Stimulated activated CD4-positive, alpha-beta T cell treated with anti-CD3 and anti-CD28 coated beads, Interleukin-4, amount 100 ng/mL, for 48 hours (primary cell): ENCODE measurements at regions not wholly inside any gene's neighbourhood (a gene's known extent, or its start where the extent isn't known, plus 50 kb on each side); places are given as distances from the start of the nearest gene placed in this dataset.

Experiments
- DNase-seq, 2 donors: peaks; one replicate each; pipeline ENCODE4 v3.0.0-alpha.2; 2020; ENCODE audit warnings: low read depth in 2 of 2

DNA sequence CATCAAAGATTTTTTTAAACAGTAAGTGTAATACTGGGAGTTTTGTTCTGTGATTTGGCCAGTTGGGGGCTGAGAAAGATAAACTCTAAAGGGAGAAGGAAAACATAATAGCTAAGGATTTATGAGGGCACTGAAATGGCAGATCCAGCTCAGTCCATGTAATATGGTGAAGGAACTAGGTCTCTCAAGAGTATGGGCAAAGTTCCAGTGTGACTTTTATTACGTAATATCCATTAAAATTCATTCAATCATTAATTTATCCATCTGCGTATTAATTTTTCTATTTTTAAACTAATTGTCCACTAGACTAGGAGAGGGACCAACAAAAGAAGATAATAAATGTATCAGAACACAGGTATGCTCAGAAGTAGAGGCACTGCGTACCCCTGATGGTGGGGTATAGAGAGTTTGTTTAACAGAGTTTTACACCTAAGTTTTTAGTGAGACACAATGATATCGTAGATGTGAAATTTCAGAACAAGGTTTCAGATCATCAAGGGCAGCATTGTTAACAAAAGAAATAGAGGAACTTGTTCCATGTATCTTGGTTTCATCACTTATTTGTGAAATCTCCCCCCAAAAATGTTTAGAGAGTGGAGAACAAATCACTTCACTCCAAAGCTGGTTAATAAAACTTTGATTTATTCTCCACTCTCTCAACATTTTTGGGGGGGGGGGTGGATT lies 351.1 kb downstream of the GRXCR1 start:
- no peak for DNase-seq

DNA sequence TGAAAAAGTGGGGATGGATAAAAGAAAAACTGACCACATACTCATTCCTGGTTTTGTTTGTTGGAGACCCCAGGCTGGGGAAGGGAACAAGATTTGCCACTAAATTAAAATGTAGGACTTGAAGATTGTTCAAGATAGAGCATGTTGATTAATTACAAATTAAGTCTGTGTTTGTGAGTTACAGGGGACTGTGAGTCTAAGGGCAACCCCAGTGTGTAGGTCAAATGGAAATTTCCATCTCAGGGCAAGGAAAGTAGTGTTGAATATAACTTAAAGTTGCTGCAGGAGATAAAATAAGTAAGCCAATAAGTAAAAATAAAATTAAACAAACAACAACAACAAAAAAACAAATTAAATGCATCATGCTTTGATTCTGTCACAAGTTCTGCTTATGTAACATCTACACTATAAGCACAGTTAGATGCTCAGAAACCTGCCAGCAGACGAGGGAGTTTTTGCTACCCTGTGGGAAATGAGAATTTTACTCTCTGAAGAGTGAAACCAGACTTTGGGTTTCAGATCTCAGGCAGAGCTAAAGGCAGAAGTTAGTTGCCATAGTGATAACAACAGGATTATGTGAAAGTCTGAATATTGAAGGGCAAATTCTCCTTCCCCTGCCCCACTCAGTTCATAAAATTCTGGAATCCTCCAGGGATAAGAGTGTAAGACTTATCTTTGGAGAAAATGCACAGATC lies 352.3 kb downstream of the GRXCR1 start:
- no peak for DNase-seq

DNA sequence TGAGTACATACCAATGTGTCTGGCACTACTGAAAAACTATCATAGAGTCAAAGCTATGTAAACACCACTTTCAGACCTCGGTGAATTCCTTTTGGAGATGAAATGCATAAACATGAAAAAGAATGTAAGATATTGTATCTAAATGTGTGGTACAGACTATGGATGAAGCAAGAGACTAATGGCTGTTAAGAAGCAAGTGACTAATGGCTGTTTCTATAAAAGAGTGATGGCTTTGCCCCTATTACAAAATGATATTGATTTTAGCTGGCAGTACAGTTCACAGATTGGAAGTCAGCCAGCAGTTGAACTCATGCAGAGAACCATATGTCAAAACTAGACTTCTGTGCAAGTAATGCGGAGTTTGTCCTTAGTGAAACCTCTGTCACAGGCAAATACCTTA lies 359.3 kb downstream of the GRXCR1 start:
- DNase-seq, result no peak

DNA sequence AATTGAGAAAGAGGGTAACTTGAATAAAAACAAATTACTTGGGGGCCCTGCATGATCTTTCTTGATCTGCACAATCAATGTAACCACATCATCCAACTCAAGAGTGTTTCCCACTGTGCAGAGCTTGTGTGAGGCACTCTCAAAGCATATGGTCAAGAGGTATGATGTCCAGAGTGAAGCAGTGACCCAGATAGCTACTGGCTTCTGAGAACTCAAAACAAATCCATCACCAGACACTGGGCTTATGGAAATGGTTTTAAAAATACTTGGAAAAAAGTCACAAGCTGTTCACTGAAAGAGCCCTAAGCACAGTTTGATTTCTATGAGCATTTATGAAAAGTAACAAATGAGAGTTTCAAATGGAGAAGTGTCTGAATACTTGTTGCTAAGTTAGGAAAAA lies 361.0 kb downstream of the GRXCR1 start:
- no peak for DNase-seq

DNA sequence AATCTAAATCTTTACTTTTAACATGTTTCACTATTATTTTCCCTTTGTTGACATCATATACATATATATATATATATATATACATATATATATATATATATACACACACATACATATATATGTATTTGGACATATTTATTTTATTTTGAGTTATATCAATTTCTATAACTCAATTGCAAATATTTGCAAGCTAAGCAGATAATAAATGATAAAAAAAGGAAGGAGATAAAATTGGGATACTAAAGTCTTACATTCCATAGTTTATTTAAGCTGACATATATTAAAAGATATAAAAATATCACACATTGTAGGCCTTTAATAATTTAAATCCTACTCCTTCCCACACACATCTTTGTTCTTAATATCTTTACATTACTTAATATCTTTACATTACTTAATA lies 372.2 kb downstream of the GRXCR1 start:
- no peak for DNase-seq

DNA sequence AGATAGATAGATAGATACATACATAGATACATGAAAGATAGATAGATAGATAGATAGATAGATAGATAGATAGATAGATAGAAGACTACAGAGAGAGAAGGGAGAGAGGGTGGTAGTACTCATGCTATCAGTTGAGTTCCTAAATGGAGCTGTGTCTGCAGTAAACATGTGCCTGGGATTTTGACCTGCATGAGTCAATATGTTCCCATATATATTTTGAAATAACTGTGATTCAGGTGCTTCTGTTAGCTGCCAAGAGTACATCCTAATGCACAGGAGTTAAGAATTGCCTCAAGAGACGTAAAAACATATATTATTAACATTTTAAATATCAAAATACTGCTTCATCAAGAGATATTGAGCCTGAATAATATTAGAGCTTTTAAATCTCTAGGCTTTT lies 379.4 kb downstream of the GRXCR1 start:
- no peak for DNase-seq

DNA sequence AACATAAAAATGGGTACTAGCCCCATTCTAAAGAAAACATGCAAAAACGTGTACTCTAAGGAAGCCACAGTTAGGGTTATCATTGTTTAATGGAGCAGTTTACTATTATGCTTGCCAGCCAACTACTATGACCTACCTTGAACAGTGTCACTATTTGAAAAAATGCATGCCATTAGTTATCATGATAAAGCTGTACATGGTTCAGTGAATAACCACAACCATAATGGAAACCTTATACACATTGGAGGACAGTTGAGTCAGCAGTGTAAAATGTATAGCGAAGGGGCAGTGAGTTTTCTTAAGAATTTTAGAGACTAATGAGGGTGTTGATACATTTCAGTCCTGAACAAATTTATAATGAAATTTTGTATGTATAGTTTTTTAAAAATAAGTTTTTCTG lies 381.9 kb downstream of the GRXCR1 start:
- DNase-seq, result no peak

DNA sequence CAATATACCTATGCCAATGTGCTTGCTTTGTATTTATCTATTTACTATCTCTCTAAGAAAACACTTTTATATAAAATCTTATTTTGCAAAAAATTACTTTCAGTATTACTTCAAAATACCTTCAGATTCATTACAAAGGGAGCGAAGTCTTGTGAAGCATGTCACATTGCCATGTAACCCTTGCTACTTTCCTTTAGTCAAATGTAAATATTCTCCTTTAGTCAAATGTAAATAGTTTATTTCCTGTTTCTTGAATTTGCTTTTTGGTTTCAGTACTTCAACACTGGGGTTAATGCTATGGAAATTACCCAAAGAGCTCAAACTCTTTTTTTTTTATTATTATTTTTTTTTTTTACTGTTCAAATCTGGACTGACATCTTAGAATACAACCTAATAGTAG lies 383.3 kb downstream of the GRXCR1 start:
- no peak for DNase-seq

DNA sequence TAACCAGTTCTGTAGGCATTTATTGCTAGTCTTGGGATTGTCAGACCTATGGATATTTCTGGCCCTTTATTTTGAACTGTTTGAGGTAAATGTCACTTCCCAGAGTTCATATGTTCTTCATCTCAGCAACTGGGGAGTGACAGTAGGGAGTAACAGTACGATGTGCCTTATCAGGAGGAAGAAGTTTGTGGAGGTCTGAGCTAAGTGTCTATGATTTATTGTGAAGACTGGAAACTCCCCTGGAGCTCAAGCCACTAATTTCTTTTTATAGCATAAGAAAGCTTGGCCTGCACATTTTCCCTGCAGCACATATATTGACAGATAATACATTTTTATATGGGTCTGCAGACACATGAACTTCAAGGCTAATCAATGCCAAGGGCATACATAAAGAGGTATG lies 383.8 kb downstream of the GRXCR1 start:
- DNase-seq, result no peak

DNA sequence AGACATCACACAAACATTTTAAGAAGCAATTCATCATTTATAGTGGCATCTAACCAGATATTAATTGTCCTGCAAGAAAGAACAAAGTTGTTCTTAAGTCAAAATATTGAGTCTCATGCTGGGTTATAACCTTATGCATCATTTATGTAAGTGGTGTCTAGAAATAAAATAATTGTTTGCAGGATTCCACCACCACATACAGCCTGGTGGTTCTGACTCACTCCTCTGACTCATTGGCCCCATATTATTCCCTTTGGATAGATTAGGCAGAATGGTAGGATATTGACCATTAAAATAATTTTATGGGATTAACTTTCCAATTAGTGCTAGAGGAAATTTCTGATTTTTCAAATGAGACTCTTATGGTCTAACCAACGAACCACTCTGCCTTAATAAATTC lies 384.5 kb downstream of the GRXCR1 start:
- no peak for DNase-seq

DNA sequence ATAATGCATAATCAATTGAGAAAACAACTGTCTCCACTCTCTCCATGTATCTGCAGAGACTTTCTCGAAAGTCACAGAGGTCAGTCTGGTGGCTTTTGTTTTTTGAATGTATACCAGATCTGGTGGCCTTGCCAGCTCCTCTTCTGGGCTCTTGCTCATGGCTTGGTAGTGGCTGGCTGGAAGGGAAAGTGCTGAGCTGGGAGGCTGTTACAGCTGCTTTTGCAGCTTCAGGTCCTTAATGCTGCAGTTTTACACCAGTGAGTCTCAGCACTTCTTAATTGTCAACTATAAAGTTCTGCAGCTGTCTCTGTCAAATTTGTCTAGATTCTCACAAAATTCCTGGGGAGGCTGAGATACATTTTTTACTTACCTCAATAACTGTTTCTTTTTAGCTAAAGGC lies 390.0 kb downstream of the GRXCR1 start:
- no peak for DNase-seq

DNA sequence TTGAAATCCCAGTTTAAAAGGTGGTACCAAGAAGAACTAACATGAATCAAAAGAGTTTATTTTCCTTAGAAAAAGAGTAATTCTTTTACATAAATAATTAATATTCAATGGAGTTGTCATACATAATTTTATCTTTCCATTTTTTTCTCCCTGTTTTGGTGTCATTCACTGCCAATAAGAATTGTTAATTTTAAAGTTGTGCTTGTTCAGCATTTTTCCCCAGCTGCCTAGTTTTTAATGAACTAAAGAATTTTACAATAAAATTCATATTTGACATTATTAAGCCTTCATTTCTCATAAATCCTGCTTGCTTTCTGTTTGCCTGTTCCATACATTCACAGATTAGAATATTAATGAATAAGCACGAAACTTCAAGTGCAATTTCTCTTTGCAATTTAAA lies 393.6 kb downstream of the GRXCR1 start:
- DNase-seq, result no peak

DNA sequence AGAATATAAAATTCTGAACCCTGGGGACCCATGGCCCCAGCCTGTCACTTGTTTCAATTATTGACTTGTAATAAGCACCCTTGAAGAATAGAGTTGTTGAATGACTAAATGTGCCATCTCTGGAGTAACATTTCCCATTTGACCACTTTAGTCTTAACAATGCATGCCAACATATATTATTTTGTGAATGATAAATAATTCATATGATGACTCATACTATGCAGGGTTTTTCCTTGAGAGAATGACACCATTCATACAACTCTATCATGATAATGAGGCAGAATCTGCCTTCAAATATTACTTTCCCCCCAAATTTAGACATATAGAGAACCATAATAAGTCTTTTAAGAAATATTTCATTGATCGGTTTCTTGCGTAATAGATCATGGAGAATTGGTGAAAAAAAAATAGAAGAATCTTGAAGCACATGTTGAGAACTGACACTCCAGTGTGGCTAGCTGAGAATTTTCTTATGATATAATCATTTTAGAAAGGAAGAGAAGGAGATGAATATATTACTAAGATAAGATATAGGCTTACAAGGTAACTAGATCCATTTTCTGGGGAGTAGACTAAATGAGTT lies 404.5 kb downstream of the GRXCR1 start:
- no peak for DNase-seq

DNA sequence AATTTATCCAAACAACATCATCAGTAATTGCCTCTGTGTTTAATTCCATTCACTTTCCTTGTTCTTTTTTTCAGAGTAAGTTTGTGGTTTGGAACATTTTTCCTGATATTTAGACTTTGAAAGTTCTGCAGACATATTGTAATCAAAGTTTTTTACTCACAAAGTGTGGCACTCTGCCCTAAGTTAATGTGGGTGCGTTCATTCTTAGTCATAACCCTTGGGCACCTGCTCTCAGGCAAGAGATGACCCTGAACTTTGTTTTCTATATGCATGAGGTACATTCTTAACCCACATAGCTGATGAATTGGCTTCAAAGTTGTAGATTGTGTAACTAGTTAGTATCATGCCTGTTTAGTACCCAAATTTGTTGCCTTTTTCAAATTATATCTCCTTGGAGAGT lies 424.3 kb downstream of the GRXCR1 start:
- DNase-seq, result no peak

DNA sequence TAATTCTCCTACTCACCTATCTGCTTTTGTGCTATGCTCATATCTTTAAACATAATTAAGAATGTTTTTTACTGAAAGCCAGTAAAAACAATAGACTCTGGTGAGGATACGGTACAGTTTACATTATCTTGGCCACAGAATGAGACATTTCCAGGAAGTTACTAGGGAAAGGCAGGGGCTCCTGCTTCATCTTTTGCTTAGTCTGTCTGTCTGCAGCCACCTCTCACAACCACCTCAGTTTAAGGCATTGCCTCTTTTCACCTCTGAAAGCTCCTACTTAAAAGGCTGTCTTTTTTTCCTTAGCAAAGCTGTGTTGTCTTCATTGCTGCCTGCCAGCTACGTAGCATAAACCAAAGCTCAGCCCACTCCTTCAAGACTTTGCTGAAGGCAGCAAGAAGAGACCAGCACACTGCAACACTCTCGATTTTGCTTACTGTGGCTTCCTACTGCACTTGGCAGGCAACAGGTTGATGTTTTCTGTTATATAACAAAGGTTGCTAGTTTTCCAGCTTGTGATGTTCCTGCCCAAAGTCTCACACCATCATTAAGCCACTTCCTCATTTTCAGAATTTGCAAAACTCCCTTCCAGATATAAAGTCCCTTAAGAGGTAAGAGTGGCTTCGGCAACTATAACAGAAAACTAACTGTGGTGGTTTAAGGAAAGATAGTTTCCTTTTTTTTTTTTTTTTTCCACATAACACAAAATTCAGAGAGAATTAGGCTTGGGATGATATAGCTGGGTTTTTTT lies 432.9 kb downstream of the GRXCR1 start:
- no peak for DNase-seq

DNA sequence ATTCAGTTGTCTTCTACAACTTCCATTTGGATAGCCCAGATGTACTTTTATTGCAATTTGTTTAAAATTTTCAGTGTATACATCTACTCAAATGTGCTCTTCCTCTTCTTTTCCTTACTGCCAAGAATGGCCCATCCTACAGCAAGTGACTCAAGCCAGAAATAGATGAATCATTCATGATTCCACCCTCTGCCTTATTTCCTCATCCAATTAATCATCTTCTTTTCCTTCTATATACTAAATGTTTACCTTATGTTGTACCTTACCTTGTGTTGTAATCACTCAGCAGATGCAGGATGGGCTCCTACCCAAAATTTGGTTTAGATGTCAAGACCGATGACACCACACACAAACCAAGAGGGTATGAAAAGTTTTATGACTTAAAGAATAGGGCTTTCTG lies 437.8 kb downstream of the GRXCR1 start:
- no peak for DNase-seq

DNA sequence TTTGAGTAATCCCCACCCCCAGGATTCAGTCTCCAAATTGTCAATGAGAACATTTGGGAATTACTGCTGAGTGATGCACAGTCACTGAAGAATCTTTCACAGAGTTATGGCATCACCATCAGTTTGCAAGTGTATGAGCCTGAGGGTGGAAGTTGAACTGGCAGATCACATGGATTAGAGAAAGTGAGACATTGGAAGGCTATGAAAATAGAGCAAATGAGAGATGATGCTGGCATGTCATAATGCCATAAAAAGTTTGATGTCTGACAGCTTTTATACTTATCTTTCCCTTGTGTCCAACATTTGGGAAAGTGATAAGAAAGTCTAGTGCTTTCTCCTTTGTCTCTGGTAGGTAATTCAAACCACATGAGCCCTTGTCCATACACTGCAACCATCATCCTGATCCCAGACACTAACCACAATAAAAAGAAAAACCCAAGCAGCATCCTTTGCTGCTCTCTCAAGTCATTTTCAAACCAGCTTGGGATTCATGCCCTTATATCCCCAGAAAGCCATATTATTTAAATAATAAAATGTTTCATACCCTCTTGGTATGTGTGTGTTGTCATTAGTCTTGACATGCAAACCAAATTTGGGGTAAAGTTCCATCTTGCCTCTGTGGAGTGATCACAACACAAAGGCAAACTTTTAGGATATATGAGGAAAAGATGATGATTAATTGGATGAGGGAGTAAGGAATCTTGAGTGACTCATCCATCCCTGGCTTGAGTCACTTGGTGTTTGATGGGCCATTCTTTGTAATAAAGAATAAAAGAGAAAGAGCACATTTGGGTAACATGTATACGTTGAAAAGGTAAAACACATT lies 438.9 kb downstream of the GRXCR1 start:
- DNase-seq, result no peak

DNA sequence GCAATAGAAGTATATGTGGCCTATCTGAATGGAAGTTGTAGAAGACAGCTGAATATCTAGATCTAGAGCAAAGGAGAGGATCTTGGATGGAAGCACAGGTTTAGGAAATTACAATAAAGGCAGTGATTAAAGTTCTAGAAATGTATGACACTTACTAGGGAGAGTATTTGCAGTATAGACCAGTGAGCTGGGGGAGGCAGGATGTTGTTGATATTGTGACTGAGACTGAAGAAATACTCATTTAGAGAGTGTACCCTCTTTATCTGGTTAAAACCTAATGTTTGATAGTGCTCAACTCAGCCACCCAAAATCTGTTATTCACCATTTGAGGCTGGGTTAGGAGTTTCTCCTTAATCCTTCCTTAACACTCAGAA lies 439.5 kb downstream of the GRXCR1 start:
- DNase-seq, result no peak

DNA sequence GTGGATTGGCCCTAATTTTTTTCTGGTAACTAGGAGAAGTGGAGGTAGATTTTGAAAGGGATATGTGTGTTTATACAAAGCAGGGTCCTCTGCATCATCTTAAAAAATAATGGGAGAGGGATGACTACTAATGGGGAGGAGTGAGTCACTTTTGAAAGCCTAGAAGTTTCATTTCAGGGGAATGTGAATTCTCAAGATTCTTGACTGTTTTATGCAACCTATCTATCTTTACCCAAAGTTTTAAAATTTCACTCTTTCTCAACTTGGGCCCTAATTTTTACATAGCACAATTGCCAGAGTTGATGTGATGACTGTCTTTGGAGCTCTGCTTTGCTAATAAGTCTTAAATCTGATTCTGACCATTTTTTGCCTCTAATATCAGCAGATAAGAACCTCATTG lies 445.2 kb downstream of the GRXCR1 start:
- no peak for DNase-seq

DNA sequence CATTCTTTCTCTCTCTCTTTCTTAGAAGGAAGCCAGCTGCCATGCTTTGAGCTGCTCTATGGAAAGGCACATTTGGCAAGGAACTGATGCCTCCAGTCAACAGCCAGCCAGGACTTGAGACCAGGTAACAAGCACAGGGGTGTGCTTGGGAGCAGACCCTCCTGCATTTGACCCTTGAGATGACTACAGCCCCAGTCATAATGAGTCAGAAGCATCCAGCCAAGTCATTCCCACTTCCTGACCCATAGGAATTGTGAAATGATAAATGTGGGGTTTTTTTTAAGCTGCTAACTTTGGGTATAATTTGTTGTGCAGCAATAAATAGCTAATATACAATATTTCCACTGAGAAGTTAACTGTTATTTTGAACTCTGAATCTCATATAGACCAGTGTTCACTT lies 446.9 kb downstream of the GRXCR1 start:
- no peak for DNase-seq

DNA sequence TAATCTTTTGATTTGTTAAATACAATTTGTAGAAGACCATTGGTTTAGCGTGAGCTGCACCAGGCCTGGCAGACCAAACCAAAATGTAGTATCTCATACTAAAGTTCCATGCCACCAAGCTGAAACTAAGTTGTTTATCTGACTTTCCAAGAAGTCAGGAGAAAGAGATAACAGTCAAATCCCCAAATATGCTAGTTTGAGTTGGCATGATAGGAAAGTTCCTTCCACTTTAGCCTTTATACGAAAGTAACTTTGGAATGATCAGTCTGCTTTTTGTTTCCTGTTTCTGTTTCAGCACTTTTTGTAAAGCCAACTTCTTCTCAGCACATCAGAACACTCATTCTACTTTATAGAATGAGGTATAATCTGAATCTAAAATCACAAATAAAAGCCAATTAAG lies 449.2 kb downstream of the GRXCR1 start:
- DNase-seq, result no peak

DNA sequence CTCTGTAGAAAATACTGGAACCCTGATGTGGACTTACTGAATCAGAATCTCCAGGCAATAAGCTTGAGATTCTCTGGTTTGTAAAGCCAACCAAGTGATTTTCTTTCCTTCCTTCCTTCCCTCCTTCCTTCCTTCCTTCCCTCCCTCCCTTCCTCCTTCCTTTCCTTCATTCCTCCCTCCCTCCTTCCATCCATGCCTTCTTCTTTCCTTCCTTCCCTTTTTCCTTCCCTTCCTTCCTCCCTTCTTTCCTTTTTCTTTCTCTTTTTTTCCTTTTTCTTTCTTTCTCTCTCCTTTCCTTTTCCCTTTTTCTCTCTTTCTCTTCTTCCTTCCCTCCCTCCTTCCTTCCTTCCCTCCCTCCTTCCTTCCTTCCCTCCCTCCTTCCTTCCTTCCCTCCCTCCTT lies 450.8 kb downstream of the GRXCR1 start:
- no peak for DNase-seq
